Adrenal gland (tissue), 5 donors: ENCODE measurements at regions not wholly inside any gene's neighbourhood (a gene's known extent, or its start where the extent isn't known, plus 50 kb on each side); places are given as distances from the start of the nearest gene placed in this dataset.

Experiments used
- POLR2A ChIP-seq, 2 donors: fragments of 450-650 bp; IDR thresholded peaks; one replicate each; pipeline ENCODE4 v1.6.1; 2017; ENCODE audit warnings: antibody characterized with exemption in 2 of 2, mild to moderate bottlenecking in 2 of 2, moderate library complexity in 1 of 2
- TF ChIP-seq, protein P1 (sequence below), 6 experiments: fragments of 450-650 bp in 4 of 6; fragments of 200-600 bp in 2 of 6; sonication (generic) in 1 of 6; IDR thresholded peaks; 1 replicate in 5 of 6; 2 replicates in 1 of 6; pipeline versions ENCODE4 v1.5.1 to v1.8.0; 2016 to 2021; ENCODE audit warnings: antibody characterized with exemption in 6 of 6, mild to moderate bottlenecking in 2 of 6, moderate library complexity in 1 of 6
- donor health status: DM: no; HTN: no; CAD: no.

DNA sequence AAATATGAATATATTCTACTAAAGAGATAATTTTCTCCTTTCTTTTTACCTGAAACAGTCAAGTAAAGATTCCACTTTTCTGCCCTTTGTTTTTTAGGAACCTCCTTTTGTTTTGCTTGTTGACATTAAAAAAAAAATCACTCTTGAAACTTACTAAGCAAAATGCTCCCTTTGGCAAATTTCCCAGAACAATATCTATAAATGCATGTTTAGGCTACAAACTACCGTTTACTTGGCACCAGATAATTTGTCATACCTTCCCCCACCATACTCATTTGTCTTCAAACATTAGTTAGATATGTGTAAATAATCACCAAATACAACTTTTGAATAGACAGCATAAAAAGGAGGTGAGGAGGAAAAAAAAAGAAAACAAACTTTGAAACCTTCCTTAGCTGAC lies 604.7 kb downstream of the RFPL4B start:
- TF ChIP-seq, protein P1, sequence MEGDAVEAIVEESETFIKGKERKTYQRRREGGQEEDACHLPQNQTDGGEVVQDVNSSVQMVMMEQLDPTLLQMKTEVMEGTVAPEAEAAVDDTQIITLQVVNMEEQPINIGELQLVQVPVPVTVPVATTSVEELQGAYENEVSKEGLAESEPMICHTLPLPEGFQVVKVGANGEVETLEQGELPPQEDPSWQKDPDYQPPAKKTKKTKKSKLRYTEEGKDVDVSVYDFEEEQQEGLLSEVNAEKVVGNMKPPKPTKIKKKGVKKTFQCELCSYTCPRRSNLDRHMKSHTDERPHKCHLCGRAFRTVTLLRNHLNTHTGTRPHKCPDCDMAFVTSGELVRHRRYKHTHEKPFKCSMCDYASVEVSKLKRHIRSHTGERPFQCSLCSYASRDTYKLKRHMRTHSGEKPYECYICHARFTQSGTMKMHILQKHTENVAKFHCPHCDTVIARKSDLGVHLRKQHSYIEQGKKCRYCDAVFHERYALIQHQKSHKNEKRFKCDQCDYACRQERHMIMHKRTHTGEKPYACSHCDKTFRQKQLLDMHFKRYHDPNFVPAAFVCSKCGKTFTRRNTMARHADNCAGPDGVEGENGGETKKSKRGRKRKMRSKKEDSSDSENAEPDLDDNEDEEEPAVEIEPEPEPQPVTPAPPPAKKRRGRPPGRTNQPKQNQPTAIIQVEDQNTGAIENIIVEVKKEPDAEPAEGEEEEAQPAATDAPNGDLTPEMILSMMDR (IDR thresholded peaks at IDR 0.05) = no peak
- no peak for TF ChIP-seq POLR2A (IDR thresholded peaks at IDR 0.05)
